ENCODE measurements at regions not wholly inside any gene's neighbourhood (a gene's known extent, or its start where the extent isn't known, plus 50 kb on each side); places are given as distances from the start of the nearest gene placed in this dataset.

GRCh38 chr15:39114690-39115378 is 466.0 kb upstream of the THBS1 start:
- no peaks in the 10 kb centered on the region for H3K36me3 ChIP-seq
- H3K4me1 ChIP-seq = no peaks in the 10 kb centered on the region
- DNase-seq (no peak), ATAC-seq (ENCODE audit: low FRiP score in 2 of 2) (peak in 1 of 2 donors; percentile 26)
- no peak overlapping the region for H3K27ac ChIP-seq
- H3K4me3 ChIP-seq = no peak overlapping the region
- TF ChIP-seq POLR2A (IDR thresholded peaks at IDR 0.05) (no peak), CTCF (IDR thresholded peaks at IDR 0.05) (no peak), POLR2AphosphoS5 (IDR thresholded peaks at IDR 0.05) (no peak), EP300 (IDR thresholded peaks at IDR 0.05) (no peak)
- no peaks in the 10 kb centered on the region for H3K27me3 ChIP-seq
- WGBS, 2 donors = 100% methylated on average over 1 of the region's 1 CpG
- H3K9me3 ChIP-seq = peaks cover 0 to 9% (median 4%) of the 10 kb centered on the region in 4 donors

- 71% methylated on average over 1 of the region's 2 CpGs; no CpG with 5 or more reads in 1 of the 2 donors for WGBS, 2 donors
- Histone ChIP-seq H3K4me3 (no peak overlapping the region), H3K9me3 (peaks cover 0 to 9% (median 4%) of the 10 kb centered on the region in 4 donors), H3K4me1 (no peaks in the 10 kb centered on the region), H3K27me3 (no peaks in the 10 kb centered on the region), H3K27ac (no peak overlapping the region), H3K36me3 (no peaks in the 10 kb centered on the region)
- DNase-seq (no peak), ATAC-seq (ENCODE audit: low FRiP score in 2 of 2) (no peak)
- TF ChIP-seq CTCF (IDR thresholded peaks at IDR 0.05) (no peak), POLR2AphosphoS5 (IDR thresholded peaks at IDR 0.05) (no peak), POLR2A (IDR thresholded peaks at IDR 0.05) (no peak), EP300 (IDR thresholded peaks at IDR 0.05) (no peak)
Measured at GRCh38 chr15:39115379-39116057, 465.4 kb upstream of the THBS1 start.

- TF ChIP-seq POLR2A (IDR thresholded peaks at IDR 0.05) = no peak
- no peak for TF ChIP-seq POLR2AphosphoS5 (IDR thresholded peaks at IDR 0.05)
- no peak for DNase-seq
- Histone ChIP-seq H3K27me3 (no peaks in the 10 kb centered on the region), H3K4me1 (no peaks in the 10 kb centered on the region), H3K9me3 (peaks cover 0 to 9% (median 4%) of the 10 kb centered on the region in 4 donors), H3K4me3 (no peak overlapping the region), H3K36me3 (no peaks in the 10 kb centered on the region), H3K27ac (no peak overlapping the region)
- ATAC-seq (ENCODE audit: low FRiP score in 2 of 2) = peak in 1 of 2 donors; percentile 79
- 86 to 91% methylated on average over 2 of the region's 2 CpGs for WGBS, 2 donors
Measured at GRCh38 chr15:39118510-39118909, 462.4 kb upstream of the THBS1 start.

GRCh38 chr15:39124155-39124552 is 456.7 kb upstream of the THBS1 start:
- Histone ChIP-seq H3K4me1 (peaks cover 8 to 17% (median 15%) of the 10 kb centered on the region in 4 donors), H3K27ac (no peak overlapping the region), H3K9me3 (no peaks in the 10 kb centered on the region), H3K36me3 (no peaks in the 10 kb centered on the region), H3K4me3 (no peak overlapping the region), H3K27me3 (no peaks in the 10 kb centered on the region)
- TF ChIP-seq EP300 (IDR thresholded peaks at IDR 0.05) (no peak), POLR2A (IDR thresholded peaks at IDR 0.05) (no peak), POLR2AphosphoS5 (IDR thresholded peaks at IDR 0.05) (no peak), CTCF (IDR thresholded peaks at IDR 0.05) (no peak)
- DNase-seq = no peak
- no peak for ATAC-seq (ENCODE audit: low FRiP score in 2 of 2)
- WGBS, 2 donors = 87 to 89% methylated on average over 7 of the region's 7 CpGs

GRCh38 chr15:39124553-39125171 is 456.2 kb upstream of the THBS1 start:
- no peak overlapping the region for H3K27ac ChIP-seq
- 74 to 78% methylated on average over 6 of the region's 6 CpGs for WGBS, 2 donors

More at GRCh38 chr15:39124553-39125171, 456.2 kb upstream of the THBS1 start:
- DNase-seq (no peak), ATAC-seq (ENCODE audit: low FRiP score in 2 of 2) (peak in 1 of 2 donors; percentile 37)
- TF ChIP-seq POLR2A (IDR thresholded peaks at IDR 0.05) = no peak
- TF ChIP-seq CTCF (IDR thresholded peaks at IDR 0.05) = no peak
- TF ChIP-seq EP300 (IDR thresholded peaks at IDR 0.05) = no peak
- TF ChIP-seq POLR2AphosphoS5 (IDR thresholded peaks at IDR 0.05) = no peak
- no peak overlapping the region for H3K4me3 ChIP-seq
- no peaks in the 10 kb centered on the region for H3K9me3 ChIP-seq
- no peaks in the 10 kb centered on the region for H3K36me3 ChIP-seq
- peaks cover 8 to 17% (median 15%) of the 10 kb centered on the region in 4 donors for H3K4me1 ChIP-seq
- no peaks in the 10 kb centered on the region for H3K27me3 ChIP-seq
